GM12878 (cell line): ENCODE measurements at regions not wholly inside any gene's neighbourhood (a gene's known extent, or its start where the extent isn't known, plus 50 kb on each side); places are given as distances from the start of the nearest gene placed in this dataset.

Experiments used
- ATAC-seq: fragments of 200-7000 bp; cut with Tn5 transposase; 3 replicates; pipeline ENCODE4 v1.9.1; 2020; ENCODE audit warnings: mild to moderate bottlenecking, moderate library complexity
- BruUV-seq: library from RNA; stranded (reverse); fragments of 400-500 nt; replicated peaks from 2 replicates; lab custom pipeline; 2021; lab: Mats Ljungman, UMichigan
- CTCF ChIA-PET: fragments of 300-600 bp; sonication (Branson Sonifier 250); formaldehyde crosslinking; extraction: SDS; loops from one replicate; lab custom pipeline; 2021; ENCODE audit warnings: inconsistent platforms; lab: Yijun Ruan, JAX
- POLR2A ChIA-PET: fragments of 350-600 bp; formaldehyde crosslinking; extraction: SDS; loops from one replicate; lab custom pipeline; 2021; ENCODE audit warnings: inconsistent platforms; lab: Charles Lee
- RAD21 ChIA-PET: fragments of 300-600 bp; sonication (Branson Sonifier 250); formaldehyde crosslinking; loops from one replicate; lab custom pipeline; 2023; ENCODE audit warnings: antibody characterized with exemption; ENCODE audit not compliant: unreplicated experiment; lab: Charles Lee
- SMC1A ChIA-PET: fragments of 300-600 bp; sonication (Branson Sonifier 250); formaldehyde crosslinking; loops from one replicate; lab custom pipeline; 2023; ENCODE audit not compliant: unreplicated experiment, uncharacterized antibody; lab: Charles Lee
- DNase-seq: peaks from one replicate; pipeline ENCODE4 v3.0.0-alpha.2; 2011; ENCODE audit warnings: low read depth, low spot score
- FAIRE-seq: peaks from 3 replicates; lab custom pipeline; 2011; peaks lifted over from hg19 to GRCh38; lab: Jason Lieb, UNC
- H2AFZ ChIP-seq: 2 replicates; pipeline ENCODE4 v1.6.0; 2011; ENCODE audit warnings: low read depth, low read length, control low read depth; ENCODE audit not compliant: control insufficient read depth
- H3K27ac ChIP-seq: 2 replicates; pipeline ENCODE4 v1.5.1; 2011; ENCODE audit warnings: control low read depth; ENCODE audit not compliant: control insufficient read depth, insufficient read depth
- H3K27me3 ChIP-seq, 2 experiments: replicated peaks in 1 of 2; 2 replicates each; pipeline versions ENCODE4 v1.6.0 to v1.6.1; 2011; ENCODE audit warnings: low read length in 1 of 2; ENCODE audit not compliant: control insufficient read depth in 2 of 2, insufficient read depth in 2 of 2
- H3K36me3 ChIP-seq, 2 experiments: 2 replicates each; pipeline ENCODE4 v1.5.1; 2011; ENCODE audit warnings: low read length in 1 of 2; ENCODE audit not compliant: control insufficient read depth in 2 of 2, insufficient read depth in 2 of 2
- H3K4me1 ChIP-seq: 2 replicates; pipeline ENCODE4 v1.6.1; 2011; ENCODE audit warnings: mild to moderate bottlenecking, low read length, moderate library complexity, mixed read lengths; ENCODE audit not compliant: control insufficient read depth, insufficient read depth
- H3K4me2 ChIP-seq: 2 replicates; pipeline ENCODE4 v1.6.0; 2011; ENCODE audit warnings: control low read depth; ENCODE audit not compliant: control insufficient read depth, insufficient read depth
- H3K4me3 ChIP-seq: fragments of 200-600 bp; sonication (generic); 2 replicates; pipeline ENCODE4 v1.5.1; 2016
- H3K79me2 ChIP-seq: 2 replicates; pipeline ENCODE4 v1.6.0; 2011; ENCODE audit warnings: low read length; ENCODE audit not compliant: control insufficient read depth, insufficient read depth
- H3K9ac ChIP-seq: 2 replicates; pipeline ENCODE4 v1.8.0; 2011; ENCODE audit warnings: low read length, control low read depth, mixed read lengths; ENCODE audit not compliant: control insufficient read depth, insufficient read depth
- H3K9me3 ChIP-seq: replicated peaks from 3 replicates; pipeline ENCODE4 v1.5.1; 2011; ENCODE audit warnings: mild to moderate bottlenecking, low read length; ENCODE audit not compliant: control insufficient read depth, insufficient read depth
- H4K20me1 ChIP-seq: 2 replicates; pipeline ENCODE4 v1.6.0; 2011; ENCODE audit not compliant: control insufficient read depth, insufficient read depth
- CHD2 ChIP-seq: IDR thresholded peaks from 2 replicates; pipeline ENCODE4 v1.6.1; 2011; ENCODE audit warnings: low read depth, low read length, improper control_type of control experiment, borderline replicate concordance
- NR2F1 ChIP-seq: fragments of 450-650 bp; conservative IDR thresholded peaks from 2 replicates; pipeline ENCODE4 v1.6.1; 2017; ENCODE audit warnings: mild to moderate bottlenecking
- POLR2AphosphoS5 ChIP-seq: IDR thresholded peaks from 2 replicates; pipeline ENCODE4 v1.6.1; 2011; ENCODE audit warnings: mild to moderate bottlenecking, low read length, inconsistent platforms
- SMAD5 ChIP-seq: IDR thresholded peaks from 2 replicates; pipeline ENCODE4 v1.6.1; 2016; ENCODE audit warnings: antibody characterized with exemption, low read depth
- SPI1 ChIP-seq: IDR thresholded peaks from 2 replicates; pipeline ENCODE4 v1.6.1; 2011; ENCODE audit warnings: low read depth, mild to moderate bottlenecking, low read length, moderate library complexity, borderline replicate concordance; ENCODE audit not compliant: insufficient read depth
- STAT1 ChIP-seq: fragments of 450-650 bp; conservative IDR thresholded peaks from 2 replicates; pipeline ENCODE4 v1.6.1; 2014; ENCODE audit warnings: antibody characterized with exemption, mild to moderate bottlenecking
- WGBS: methylation state at CpG from one replicate; pipeline ENCODE4 v1.1.6; 2016; ENCODE audit warnings: low lambda C conversion rate; ENCODE audit not compliant: insufficient replicate concordance, insufficient coverage; ENCODE audit errors: missing lambda C conversion rate; 5-methylcytosine and 5-hydroxymethylcytosine counted together
- in situ Hi-C: fragments of 300-500 bp; cut with MboI; formaldehyde crosslinking; loops from 9 replicates; pipeline ENCODE4 v1.14.3; 2018; ENCODE audit warnings: mixed read lengths
- intact Hi-C: fragments of 100-400 bp; cut with micrococcal nuclease; formaldehyde crosslinking; loops from one replicate; pipeline ENCODE4 v1.14.2; 2022; ENCODE audit not compliant: unreplicated experiment

- Histone ChIP-seq H3K4me1 (peaks cover 18% of the 10 kb centered on the region), H4K20me1 (no peaks in the 10 kb centered on the region), H3K9me3 (no peaks in the 10 kb centered on the region; the same call in 2 of the 3 replicates), H3K36me3 (no peaks in the 10 kb centered on the region), H3K9ac (no peak overlapping the region), H3K4me2 (no peak overlapping the region), H3K27me3 (no peaks in the 10 kb centered on the region), H2AFZ (no peak overlapping the region), H3K79me2 (no peaks in the 10 kb centered on the region), H3K4me3 (no peak overlapping the region), H3K27ac (no peak overlapping the region)
- in situ Hi-C loops (no loop called here), intact Hi-C loops (no loop called here)
- SMC1A ChIA-PET, result interaction anchor here (0.7 to 6.3 kb wide), 12 partner anchors 9 to 275 kb away, joined by 3 to 35 read pairs (median 6); partner anchors contain the start of genes ABCE1 and ANAPC10
- no TSS peak for BruUV-seq
- TF ChIP-seq SPI1 (peak; percentile 55; the same call in 1 of the 2 replicates), SMAD5 (no peak), POLR2AphosphoS5 (no peak), NR2F1 (no peak), CHD2 (no peak), STAT1 (no peak)
- CTCF ChIA-PET, result interaction anchor here (0.6 to 3.1 kb wide), 6 partner anchors 16 to 271 kb away, joined by 3 to 16 read pairs (median 6); no protein-coding TSS in a partner anchor
- POLR2A ChIA-PET, result interaction anchor here (0.8 kb wide), 1 partner anchor 67 kb away, joined by 3 read pairs; no protein-coding TSS in a partner anchor
- no peak for FAIRE-seq
- DNase-seq, result no peak
- RAD21 ChIA-PET, result interaction anchor here (1.1 to 3.3 kb wide), 5 partner anchors 63 to 156 kb away, joined by 3 to 20 read pairs (median 6); no protein-coding TSS in a partner anchor
- WGBS, result 20% methylated on average over 3 of the region's 3 CpGs
- no peak for ATAC-seq
Measured at GRCh38 chr4:144903953-144904711, 193.9 kb downstream of the ANAPC10 start.
